WTC11 (cell line): ENCODE measurements at regions not wholly inside any gene's neighbourhood (a gene's known extent, or its start where the extent isn't known, plus 50 kb on each side); places are given as distances from the start of the nearest gene placed in this dataset.

Source experiments
- ATAC-seq: fragments of 200-7000 bp; cut with Tn5 transposase; 2 replicates; pipeline ENCODE4 v1.10.0; 2021; ENCODE audit warnings: mild to moderate bottlenecking, moderate library complexity
- CTCF ChIA-PET: fragments of 300-600 bp; sonication (Branson Sonifier 250); formaldehyde crosslinking; loops from one replicate; lab custom pipeline; 2021; ENCODE audit warnings: antibody characterized with exemption; lab: Charles Lee
- POLR2A ChIA-PET: fragments of 350-600 bp; sonication (Branson Sonifier 250); formaldehyde crosslinking; loops from one replicate; lab custom pipeline; 2021; ENCODE audit warnings: antibody characterized with exemption; lab: Charles Lee
- DNase-seq: peaks from one replicate; pipeline ENCODE4 v3.0.0; 2021; ENCODE audit warnings: low spot score
- H3K27ac Mint-ChIP-seq: 2 replicates; pipeline ENCODE4 v1.8.0; 2021; ENCODE audit warnings: mixed read lengths
- H3K27me3 Mint-ChIP-seq: 2 replicates; pipeline ENCODE4 v1.8.0; 2021; ENCODE audit warnings: low read depth, mild to moderate bottlenecking, moderate library complexity, mixed read lengths
- H3K36me3 Mint-ChIP-seq: 2 replicates; pipeline ENCODE4 v1.8.0; 2021; ENCODE audit warnings: mixed read lengths
- H3K4me1 Mint-ChIP-seq: 2 replicates; pipeline ENCODE4 v1.8.0; 2022; ENCODE audit warnings: mixed read lengths
- H3K4me3 Mint-ChIP-seq: 2 replicates; pipeline ENCODE4 v1.8.0; 2021; ENCODE audit warnings: mild to moderate bottlenecking, moderate library complexity, mixed read lengths
- H3K9me3 Mint-ChIP-seq: 2 replicates; pipeline ENCODE4 v1.8.0; 2021; ENCODE audit warnings: mixed read lengths
- FOXJ3 ChIP-seq: sonication (generic); formaldehyde crosslinking; IDR thresholded peaks from 2 replicates; pipeline ENCODE4 v1.9.0; 2021; ENCODE audit warnings: missing genetic modification reagents, mild to moderate bottlenecking, borderline replicate concordance
- FOXP1 ChIP-seq: sonication (generic); formaldehyde crosslinking; IDR thresholded peaks from 2 replicates; pipeline ENCODE4 v1.8.0; 2022; ENCODE audit warnings: missing genetic modification reagents, mild to moderate bottlenecking, moderate library complexity, borderline replicate concordance
- HMGA2 ChIP-seq: fragments of 250-450 bp; sonication (Bioruptor Pico); IDR thresholded peaks from 2 replicates; pipeline ENCODE4 v1.4.0; 2021; ENCODE audit warnings: mild to moderate bottlenecking, moderate library complexity
- IRF1 ChIP-seq: sonication (generic); formaldehyde crosslinking; IDR thresholded peaks from 2 replicates; pipeline ENCODE4 v1.8.0; 2023; ENCODE audit warnings: missing genetic modification reagents
- IRF2 ChIP-seq: sonication (generic); formaldehyde crosslinking; IDR thresholded peaks from 2 replicates; pipeline ENCODE4 v1.8.0; 2022; ENCODE audit warnings: low read depth, missing genetic modification reagents, borderline replicate concordance
- NFE2L1 ChIP-seq: sonication (generic); formaldehyde crosslinking; IDR thresholded peaks from 2 replicates; pipeline ENCODE4 v1.8.1; 2023; ENCODE audit warnings: missing genetic modification reagents
- NR1H2 ChIP-seq: sonication (generic); formaldehyde crosslinking; IDR thresholded peaks from 2 replicates; pipeline ENCODE4 v1.9.0; 2021; ENCODE audit warnings: mild to moderate bottlenecking, moderate library complexity, missing genetic modification reagents
- NR3C1 ChIP-seq: sonication (generic); formaldehyde crosslinking; conservative IDR thresholded peaks from 2 replicates; pipeline ENCODE4 v1.8.1; 2023; ENCODE audit warnings: low read depth, mild to moderate bottlenecking, missing genetic modification reagents
- PRRX2 ChIP-seq: fragments of 250-450 bp; sonication (Bioruptor Pico); IDR thresholded peaks from 2 replicates; pipeline ENCODE4 v1.8.0; 2021; ENCODE audit warnings: mild to moderate bottlenecking
- SMAD3 ChIP-seq: sonication (generic); formaldehyde crosslinking; IDR thresholded peaks from 2 replicates; pipeline ENCODE4 v1.8.0; 2022; ENCODE audit warnings: missing genetic modification reagents, mild to moderate bottlenecking, borderline replicate concordance
- TEAD1 ChIP-seq: sonication (generic); formaldehyde crosslinking; IDR thresholded peaks from 2 replicates; pipeline ENCODE4 v1.8.0; 2022; ENCODE audit warnings: mild to moderate bottlenecking, missing genetic modification reagents
- USF2 ChIP-seq: sonication (generic); formaldehyde crosslinking; IDR thresholded peaks from 2 replicates; pipeline ENCODE4 v1.8.1; 2023; ENCODE audit warnings: mild to moderate bottlenecking, missing genetic modification reagents, moderate library complexity
- ZNF121 ChIP-seq: sonication (generic); formaldehyde crosslinking; IDR thresholded peaks from 2 replicates; pipeline ENCODE4 v1.8.0; 2023; ENCODE audit warnings: missing genetic modification reagents
- ZNF396 ChIP-seq: fragments of 250-450 bp; sonication (Bioruptor Pico); IDR thresholded peaks from 2 replicates; pipeline ENCODE4 v1.8.0; 2021; ENCODE audit warnings: mild to moderate bottlenecking, moderate library complexity, borderline replicate concordance
- TF ChIP-seq, protein P1 (sequence below): sonication (generic); formaldehyde crosslinking; IDR thresholded peaks from 2 replicates; pipeline ENCODE4 v1.8.1; 2022; ENCODE audit warnings: missing genetic modification reagents, borderline replicate concordance
- TF ChIP-seq, protein P2 (sequence below): fragments of 200-600 bp; IDR thresholded peaks from 2 replicates; pipeline ENCODE4 v1.8.0; 2022; ENCODE audit warnings: antibody characterized with exemption
- TF ChIP-seq, protein P3 (sequence below): fragments of 250-450 bp; sonication (Bioruptor Pico); IDR thresholded peaks from 2 replicates; pipeline ENCODE4 v1.9.0; 2021; ENCODE audit warnings: moderate library complexity, mild to moderate bottlenecking, inconsistent platforms, borderline replicate concordance
- TF ChIP-seq, protein P4 (sequence below): sonication (generic); formaldehyde crosslinking; IDR thresholded peaks from 2 replicates; pipeline ENCODE4 v1.8.0; 2023; ENCODE audit warnings: missing genetic modification reagents, mild to moderate bottlenecking, borderline replicate concordance
- TF ChIP-seq, protein P5 (sequence below): sonication (generic); formaldehyde crosslinking; IDR thresholded peaks from 2 replicates; pipeline ENCODE4 v1.8.0; 2022; ENCODE audit warnings: mild to moderate bottlenecking, missing genetic modification reagents
- TF ChIP-seq, protein P6 (sequence below): sonication (generic); formaldehyde crosslinking; IDR thresholded peaks from 2 replicates; pipeline ENCODE4 v1.8.1; 2022; ENCODE audit warnings: mild to moderate bottlenecking, missing genetic modification reagents, moderate library complexity, borderline replicate concordance
- TF ChIP-seq, protein P7 (sequence below): sonication (generic); formaldehyde crosslinking; IDR thresholded peaks from 2 replicates; pipeline ENCODE4 v1.8.1; 2022; ENCODE audit warnings: low read depth, missing genetic modification reagents, borderline replicate concordance

DNA sequence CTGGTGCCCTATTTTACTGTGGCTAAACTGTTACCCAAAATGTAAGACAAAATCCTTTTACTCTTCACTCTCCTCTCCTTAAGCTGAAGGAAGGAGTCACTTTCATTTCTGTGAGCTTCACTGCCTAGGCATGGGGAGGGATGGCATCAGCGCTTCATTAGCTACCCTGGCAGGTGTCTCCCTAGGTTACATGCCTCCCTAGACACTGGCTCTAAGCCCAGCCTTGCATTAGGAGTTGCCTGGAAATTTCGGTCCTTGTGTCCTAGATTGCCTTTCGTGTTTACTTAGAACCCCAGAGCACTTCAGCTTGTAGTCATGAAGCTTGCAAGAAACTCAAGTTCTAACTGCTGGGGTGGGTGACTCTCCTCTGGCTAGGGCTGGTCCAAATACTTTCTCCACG, 520.5 kb upstream of the STXBP6 start:
- TF ChIP-seq NR1H2 (CRISPR knock-in tag) = no peak
- TF ChIP-seq PRRX2 = no peak
- no peak for TF ChIP-seq ZNF121 (CRISPR knock-in tag)
- no peak for TF ChIP-seq FOXJ3 (CRISPR knock-in tag)
- TF ChIP-seq, protein P1, sequence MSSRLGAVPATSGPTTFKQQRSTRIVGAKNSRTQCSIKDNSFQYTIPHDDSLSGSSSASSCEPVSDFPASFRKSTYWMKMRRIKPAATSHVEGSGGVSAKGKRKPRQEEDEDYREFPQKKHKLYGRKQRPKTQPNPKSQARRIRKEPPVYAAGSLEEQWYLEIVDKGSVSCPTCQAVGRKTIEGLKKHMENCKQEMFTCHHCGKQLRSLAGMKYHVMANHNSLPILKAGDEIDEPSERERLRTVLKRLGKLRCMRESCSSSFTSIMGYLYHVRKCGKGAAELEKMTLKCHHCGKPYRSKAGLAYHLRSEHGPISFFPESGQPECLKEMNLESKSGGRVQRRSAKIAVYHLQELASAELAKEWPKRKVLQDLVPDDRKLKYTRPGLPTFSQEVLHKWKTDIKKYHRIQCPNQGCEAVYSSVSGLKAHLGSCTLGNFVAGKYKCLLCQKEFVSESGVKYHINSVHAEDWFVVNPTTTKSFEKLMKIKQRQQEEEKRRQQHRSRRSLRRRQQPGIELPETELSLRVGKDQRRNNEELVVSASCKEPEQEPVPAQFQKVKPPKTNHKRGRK = no peak
- no peak for TF ChIP-seq IRF1 (CRISPR knock-in tag)
- TF ChIP-seq NR3C1 (CRISPR knock-in tag) = no peak
- no peak for TF ChIP-seq FOXP1
- TF ChIP-seq TEAD1 (CRISPR knock-in tag) = no peak
- TF ChIP-seq SMAD3 (CRISPR knock-in tag) = no peak
- TF ChIP-seq HMGA2 (CRISPR knock-in tag) = no peak
- no peak for TF ChIP-seq USF2
- no peak for TF ChIP-seq ZNF396 (CRISPR knock-in tag)
- TF ChIP-seq NFE2L1 (CRISPR knock-in tag) = no peak
- TF ChIP-seq, protein P2, sequence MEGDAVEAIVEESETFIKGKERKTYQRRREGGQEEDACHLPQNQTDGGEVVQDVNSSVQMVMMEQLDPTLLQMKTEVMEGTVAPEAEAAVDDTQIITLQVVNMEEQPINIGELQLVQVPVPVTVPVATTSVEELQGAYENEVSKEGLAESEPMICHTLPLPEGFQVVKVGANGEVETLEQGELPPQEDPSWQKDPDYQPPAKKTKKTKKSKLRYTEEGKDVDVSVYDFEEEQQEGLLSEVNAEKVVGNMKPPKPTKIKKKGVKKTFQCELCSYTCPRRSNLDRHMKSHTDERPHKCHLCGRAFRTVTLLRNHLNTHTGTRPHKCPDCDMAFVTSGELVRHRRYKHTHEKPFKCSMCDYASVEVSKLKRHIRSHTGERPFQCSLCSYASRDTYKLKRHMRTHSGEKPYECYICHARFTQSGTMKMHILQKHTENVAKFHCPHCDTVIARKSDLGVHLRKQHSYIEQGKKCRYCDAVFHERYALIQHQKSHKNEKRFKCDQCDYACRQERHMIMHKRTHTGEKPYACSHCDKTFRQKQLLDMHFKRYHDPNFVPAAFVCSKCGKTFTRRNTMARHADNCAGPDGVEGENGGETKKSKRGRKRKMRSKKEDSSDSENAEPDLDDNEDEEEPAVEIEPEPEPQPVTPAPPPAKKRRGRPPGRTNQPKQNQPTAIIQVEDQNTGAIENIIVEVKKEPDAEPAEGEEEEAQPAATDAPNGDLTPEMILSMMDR = no peak
- no peak overlapping the region for H3K4me3 Mint-ChIP-seq
- CTCF ChIA-PET = no interaction called here
- peaks cover 31% of the 10 kb centered on the region for H3K9me3 Mint-ChIP-seq
- H3K4me1 Mint-ChIP-seq = peaks cover 7% of the 10 kb centered on the region
- POLR2A ChIA-PET = no interaction called here
- no peak overlapping the region for H3K27ac Mint-ChIP-seq
- no peaks in the 10 kb centered on the region for H3K27me3 Mint-ChIP-seq
- ATAC-seq = no peak
- no peaks in the 10 kb centered on the region; the same call in 1 of the 2 replicates for H3K36me3 Mint-ChIP-seq
- DNase-seq = no peak

- ChIA-PET CTCF (no interaction called here), POLR2A (no interaction called here)
- Mint-ChIP-seq H3K4me1 (peaks cover 2% of the 10 kb centered on the region; the same call in 1 of the 2 replicates), H3K36me3 (peaks cover 2% of the 10 kb centered on the region; the same call in 1 of the 2 replicates), H3K9me3 (peaks cover 21% of the 10 kb centered on the region), H3K27ac (no peak overlapping the region), H3K27me3 (no peaks in the 10 kb centered on the region; the same call in 1 of the 2 replicates), H3K4me3 (no peak overlapping the region)
- ATAC-seq (no peak), DNase-seq (no peak)
- no peak for TF ChIP-seq ZNF396 (CRISPR knock-in tag)
- no peak for TF ChIP-seq IRF2
- TF ChIP-seq, protein P3, sequence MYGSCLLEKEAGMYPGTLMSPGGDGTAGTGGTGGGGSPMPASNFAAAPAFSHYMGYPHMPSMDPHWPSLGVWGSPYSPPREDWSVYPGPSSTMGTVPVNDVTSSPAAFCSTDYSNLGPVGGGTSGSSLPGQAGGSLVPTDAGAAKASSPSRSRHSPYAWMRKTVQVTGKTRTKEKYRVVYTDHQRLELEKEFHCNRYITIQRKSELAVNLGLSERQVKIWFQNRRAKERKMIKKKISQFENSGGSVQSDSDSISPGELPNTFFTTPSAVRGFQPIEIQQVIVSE (CRISPR knock-in tag) = no peak
- TF ChIP-seq NR1H2 (CRISPR knock-in tag) = no peak
- TF ChIP-seq, protein P4, sequence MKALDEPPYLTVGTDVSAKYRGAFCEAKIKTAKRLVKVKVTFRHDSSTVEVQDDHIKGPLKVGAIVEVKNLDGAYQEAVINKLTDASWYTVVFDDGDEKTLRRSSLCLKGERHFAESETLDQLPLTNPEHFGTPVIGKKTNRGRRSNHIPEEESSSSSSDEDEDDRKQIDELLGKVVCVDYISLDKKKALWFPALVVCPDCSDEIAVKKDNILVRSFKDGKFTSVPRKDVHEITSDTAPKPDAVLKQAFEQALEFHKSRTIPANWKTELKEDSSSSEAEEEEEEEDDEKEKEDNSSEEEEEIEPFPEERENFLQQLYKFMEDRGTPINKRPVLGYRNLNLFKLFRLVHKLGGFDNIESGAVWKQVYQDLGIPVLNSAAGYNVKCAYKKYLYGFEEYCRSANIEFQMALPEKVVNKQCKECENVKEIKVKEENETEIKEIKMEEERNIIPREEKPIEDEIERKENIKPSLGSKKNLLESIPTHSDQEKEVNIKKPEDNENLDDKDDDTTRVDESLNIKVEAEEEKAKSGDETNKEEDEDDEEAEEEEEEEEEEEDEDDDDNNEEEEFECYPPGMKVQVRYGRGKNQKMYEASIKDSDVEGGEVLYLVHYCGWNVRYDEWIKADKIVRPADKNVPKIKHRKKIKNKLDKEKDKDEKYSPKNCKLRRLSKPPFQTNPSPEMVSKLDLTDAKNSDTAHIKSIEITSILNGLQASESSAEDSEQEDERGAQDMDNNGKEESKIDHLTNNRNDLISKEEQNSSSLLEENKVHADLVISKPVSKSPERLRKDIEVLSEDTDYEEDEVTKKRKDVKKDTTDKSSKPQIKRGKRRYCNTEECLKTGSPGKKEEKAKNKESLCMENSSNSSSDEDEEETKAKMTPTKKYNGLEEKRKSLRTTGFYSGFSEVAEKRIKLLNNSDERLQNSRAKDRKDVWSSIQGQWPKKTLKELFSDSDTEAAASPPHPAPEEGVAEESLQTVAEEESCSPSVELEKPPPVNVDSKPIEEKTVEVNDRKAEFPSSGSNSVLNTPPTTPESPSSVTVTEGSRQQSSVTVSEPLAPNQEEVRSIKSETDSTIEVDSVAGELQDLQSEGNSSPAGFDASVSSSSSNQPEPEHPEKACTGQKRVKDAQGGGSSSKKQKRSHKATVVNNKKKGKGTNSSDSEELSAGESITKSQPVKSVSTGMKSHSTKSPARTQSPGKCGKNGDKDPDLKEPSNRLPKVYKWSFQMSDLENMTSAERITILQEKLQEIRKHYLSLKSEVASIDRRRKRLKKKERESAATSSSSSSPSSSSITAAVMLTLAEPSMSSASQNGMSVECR = no peak
- TF ChIP-seq, protein P5, sequence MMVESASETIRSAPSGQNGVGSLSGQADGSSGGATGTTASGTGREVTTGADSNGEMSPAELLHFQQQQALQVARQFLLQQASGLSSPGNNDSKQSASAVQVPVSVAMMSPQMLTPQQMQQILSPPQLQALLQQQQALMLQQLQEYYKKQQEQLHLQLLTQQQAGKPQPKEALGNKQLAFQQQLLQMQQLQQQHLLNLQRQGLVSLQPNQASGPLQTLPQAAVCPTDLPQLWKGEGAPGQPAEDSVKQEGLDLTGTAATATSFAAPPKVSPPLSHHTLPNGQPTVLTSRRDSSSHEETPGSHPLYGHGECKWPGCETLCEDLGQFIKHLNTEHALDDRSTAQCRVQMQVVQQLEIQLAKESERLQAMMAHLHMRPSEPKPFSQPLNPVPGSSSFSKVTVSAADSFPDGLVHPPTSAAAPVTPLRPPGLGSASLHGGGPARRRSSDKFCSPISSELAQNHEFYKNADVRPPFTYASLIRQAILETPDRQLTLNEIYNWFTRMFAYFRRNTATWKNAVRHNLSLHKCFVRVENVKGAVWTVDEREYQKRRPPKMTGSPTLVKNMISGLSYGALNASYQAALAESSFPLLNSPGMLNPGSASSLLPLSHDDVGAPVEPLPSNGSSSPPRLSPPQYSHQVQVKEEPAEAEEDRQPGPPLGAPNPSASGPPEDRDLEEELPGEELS (CRISPR knock-in tag) = no peak
- TF ChIP-seq, protein P6, sequence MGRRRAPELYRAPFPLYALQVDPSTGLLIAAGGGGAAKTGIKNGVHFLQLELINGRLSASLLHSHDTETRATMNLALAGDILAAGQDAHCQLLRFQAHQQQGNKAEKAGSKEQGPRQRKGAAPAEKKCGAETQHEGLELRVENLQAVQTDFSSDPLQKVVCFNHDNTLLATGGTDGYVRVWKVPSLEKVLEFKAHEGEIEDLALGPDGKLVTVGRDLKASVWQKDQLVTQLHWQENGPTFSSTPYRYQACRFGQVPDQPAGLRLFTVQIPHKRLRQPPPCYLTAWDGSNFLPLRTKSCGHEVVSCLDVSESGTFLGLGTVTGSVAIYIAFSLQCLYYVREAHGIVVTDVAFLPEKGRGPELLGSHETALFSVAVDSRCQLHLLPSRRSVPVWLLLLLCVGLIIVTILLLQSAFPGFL (CRISPR knock-in tag) = no peak
- TF ChIP-seq, protein P7, sequence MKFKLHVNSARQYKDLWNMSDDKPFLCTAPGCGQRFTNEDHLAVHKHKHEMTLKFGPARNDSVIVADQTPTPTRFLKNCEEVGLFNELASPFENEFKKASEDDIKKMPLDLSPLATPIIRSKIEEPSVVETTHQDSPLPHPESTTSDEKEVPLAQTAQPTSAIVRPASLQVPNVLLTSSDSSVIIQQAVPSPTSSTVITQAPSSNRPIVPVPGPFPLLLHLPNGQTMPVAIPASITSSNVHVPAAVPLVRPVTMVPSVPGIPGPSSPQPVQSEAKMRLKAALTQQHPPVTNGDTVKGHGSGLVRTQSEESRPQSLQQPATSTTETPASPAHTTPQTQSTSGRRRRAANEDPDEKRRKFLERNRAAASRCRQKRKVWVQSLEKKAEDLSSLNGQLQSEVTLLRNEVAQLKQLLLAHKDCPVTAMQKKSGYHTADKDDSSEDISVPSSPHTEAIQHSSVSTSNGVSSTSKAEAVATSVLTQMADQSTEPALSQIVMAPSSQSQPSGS = no peak
Observed at GRCh38 chr14:25557466-25557865, 507.5 kb upstream of the STXBP6 start.
